Lung (tissue), 11 donors: ENCODE measurements at regions not wholly inside any gene's neighbourhood (a gene's known extent, or its start where the extent isn't known, plus 50 kb on each side); places are given as distances from the start of the nearest gene placed in this dataset.

Experiments used
- ATAC-seq: fragments of 200-7000 bp; cut with Tn5 transposase; one replicate; pipeline ENCODE4 v1.9.1; 2020; ENCODE audit warnings: moderate number of reproducible peaks; ENCODE audit not compliant: insufficient read depth, low FRiP score
- DNase-seq, 3 donors: peaks; one replicate each; pipeline ENCODE4 v3.0.0-alpha.2; 2013 to 2017
- H3K27ac ChIP-seq, 2 donors: one replicate each; pipeline ENCODE4 v1.5.1; 2013; ENCODE audit warnings: mild to moderate bottlenecking in 2 of 2, moderate library complexity in 2 of 2, control low read depth in 1 of 2, inconsistent platforms in 1 of 2, low read depth in 1 of 2, low read length in 1 of 2
- H3K27me3 ChIP-seq, 3 donors: one replicate each; pipeline ENCODE4 v1.5.1; 2013; ENCODE audit warnings: low read length in 2 of 3; ENCODE audit not compliant: control insufficient read depth in 3 of 3, insufficient read depth in 3 of 3
- H3K36me3 ChIP-seq, 4 donors: one replicate each; pipeline ENCODE4 v1.5.1; 2013; ENCODE audit warnings: low read length in 4 of 4, mild to moderate bottlenecking in 1 of 4, moderate library complexity in 1 of 4; ENCODE audit not compliant: control insufficient read depth in 4 of 4, insufficient read depth in 4 of 4
- H3K4me1 ChIP-seq, 5 donors: one replicate each; pipeline ENCODE4 v1.5.1; 2013; ENCODE audit warnings: low read length in 5 of 5, mild to moderate bottlenecking in 2 of 5, moderate library complexity in 1 of 5; ENCODE audit not compliant: control insufficient read depth in 5 of 5, insufficient read depth in 5 of 5
- H3K4me3 ChIP-seq: one replicate; pipeline ENCODE4 v1.5.1; 2013; ENCODE audit warnings: mild to moderate bottlenecking, control low read depth, moderate library complexity
- H3K9ac ChIP-seq, 2 donors: one replicate each; pipeline ENCODE4 v1.5.1; 2013; ENCODE audit warnings: low read length in 2 of 2, control low read depth in 1 of 2; ENCODE audit not compliant: insufficient read depth in 1 of 2
- H3K9me3 ChIP-seq, 4 donors: one replicate each; pipeline ENCODE4 v1.5.1; 2013; ENCODE audit warnings: low read length in 3 of 4, mild to moderate bottlenecking in 1 of 4, moderate library complexity in 1 of 4; ENCODE audit not compliant: control insufficient read depth in 4 of 4, insufficient read depth in 3 of 4
- WGBS, 2 donors: extraction: QIAGEN DNeasy Blood & Tissue Kit; methylation state at CpG; one replicate each; pipeline ENCODE4 v1.1.7; 2013; 5-methylcytosine and 5-hydroxymethylcytosine counted together
- TF ChIP-seq, protein P1 (sequence below): IDR thresholded peaks from 2 replicates; pipeline ENCODE4 v1.5.1; 2012; ENCODE audit warnings: mild to moderate bottlenecking; ENCODE audit errors: control extremely low read depth, extremely low read depth
- donor health status: control.
- donor health status: control.
- donor health status: Bipolar disorder and iron deficiency.
- donor health status: healthy.
- donor health status: DM: yes; HTN: yes; CAD: no.

GRCh38 chr12:68530965-68531364 lies 79.7 kb upstream of the RAP1B start:
- TF ChIP-seq, protein P1, sequence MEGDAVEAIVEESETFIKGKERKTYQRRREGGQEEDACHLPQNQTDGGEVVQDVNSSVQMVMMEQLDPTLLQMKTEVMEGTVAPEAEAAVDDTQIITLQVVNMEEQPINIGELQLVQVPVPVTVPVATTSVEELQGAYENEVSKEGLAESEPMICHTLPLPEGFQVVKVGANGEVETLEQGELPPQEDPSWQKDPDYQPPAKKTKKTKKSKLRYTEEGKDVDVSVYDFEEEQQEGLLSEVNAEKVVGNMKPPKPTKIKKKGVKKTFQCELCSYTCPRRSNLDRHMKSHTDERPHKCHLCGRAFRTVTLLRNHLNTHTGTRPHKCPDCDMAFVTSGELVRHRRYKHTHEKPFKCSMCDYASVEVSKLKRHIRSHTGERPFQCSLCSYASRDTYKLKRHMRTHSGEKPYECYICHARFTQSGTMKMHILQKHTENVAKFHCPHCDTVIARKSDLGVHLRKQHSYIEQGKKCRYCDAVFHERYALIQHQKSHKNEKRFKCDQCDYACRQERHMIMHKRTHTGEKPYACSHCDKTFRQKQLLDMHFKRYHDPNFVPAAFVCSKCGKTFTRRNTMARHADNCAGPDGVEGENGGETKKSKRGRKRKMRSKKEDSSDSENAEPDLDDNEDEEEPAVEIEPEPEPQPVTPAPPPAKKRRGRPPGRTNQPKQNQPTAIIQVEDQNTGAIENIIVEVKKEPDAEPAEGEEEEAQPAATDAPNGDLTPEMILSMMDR: no peak
- Histone ChIP-seq H3K27me3 (no peaks in the 10 kb centered on the region), H3K4me3 (no peak overlapping the region), H3K27ac (no peak overlapping the region), H3K4me1 (no peaks in the 10 kb centered on the region), H3K36me3 (no peaks in the 10 kb centered on the region), H3K9ac (no peak overlapping the region), H3K9me3 (no peaks in the 10 kb centered on the region)
- WGBS, 2 donors: 75 to 93% methylated on average over 1 of the region's 1 CpG
- DNase-seq (peak in 2 of 3 donors; percentile 9 to 10), ATAC-seq (no peak)

DNA sequence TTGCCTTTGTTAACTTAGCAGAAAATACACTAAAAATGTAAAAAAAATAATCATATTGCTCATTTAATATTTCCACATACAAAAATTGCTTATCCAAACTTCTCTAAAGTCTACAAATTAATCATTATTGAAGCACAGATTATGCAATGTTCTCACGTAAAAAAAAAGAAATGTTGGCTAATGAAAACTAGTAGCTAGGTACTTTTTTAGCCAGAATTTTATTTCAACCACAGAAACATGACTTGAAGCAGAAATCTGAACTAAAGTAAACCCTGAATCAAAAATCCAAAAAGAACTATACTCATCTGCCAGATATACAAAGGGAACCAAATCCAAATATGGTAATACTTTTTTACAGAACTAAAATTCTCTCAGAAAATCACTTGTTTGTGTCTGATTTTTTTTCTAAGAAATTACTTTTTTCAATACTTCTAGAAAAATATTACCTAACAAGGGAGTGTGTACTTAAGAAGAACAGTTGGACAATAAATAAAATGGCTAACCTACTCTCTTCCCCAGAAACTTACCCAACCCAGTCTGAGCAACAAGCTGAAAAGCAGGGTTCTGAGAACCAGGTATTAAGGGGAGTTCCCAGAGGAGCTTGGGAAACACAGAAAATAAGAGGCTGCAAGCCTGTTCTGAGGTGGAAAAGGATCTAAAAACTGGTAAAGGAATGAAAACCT lies 78.4 kb upstream of the RAP1B start:
- DNase-seq (no peak), ATAC-seq (no peak)
- Histone ChIP-seq H3K4me3 (no peak overlapping the region), H3K36me3 (no peaks in the 10 kb centered on the region), H3K27me3 (no peaks in the 10 kb centered on the region), H3K9me3 (no peaks in the 10 kb centered on the region), H3K9ac (no peak overlapping the region), H3K27ac (no peak overlapping the region), H3K4me1 (no peaks in the 10 kb centered on the region)
- TF ChIP-seq, protein P1: no peak
- WGBS, 2 donors: 26 to 33% methylated on average over 1 of the region's 1 CpG

DNA sequence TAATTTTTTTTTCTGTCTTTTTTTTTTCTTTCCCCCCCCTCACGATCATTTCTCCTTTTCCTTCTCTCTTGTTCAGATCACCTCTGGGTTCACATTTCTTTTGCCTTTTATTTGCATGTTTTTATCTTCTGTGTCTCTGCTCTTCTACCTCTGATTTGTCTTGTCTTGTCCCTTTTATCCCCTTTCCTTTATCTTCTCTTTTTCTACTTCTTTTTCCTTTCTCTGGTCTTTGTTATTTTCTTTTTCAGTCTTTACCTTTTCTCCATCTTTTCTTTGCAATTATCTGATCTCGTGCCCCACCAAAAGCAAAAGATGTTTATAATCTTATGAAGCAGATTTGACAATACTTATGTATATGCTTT lies 77.8 kb upstream of the RAP1B start:
- Histone ChIP-seq H3K9ac (no peak overlapping the region), H3K27me3 (no peaks in the 10 kb centered on the region), H3K9me3 (no peaks in the 10 kb centered on the region), H3K4me3 (no peak overlapping the region), H3K27ac (no peak overlapping the region), H3K36me3 (no peaks in the 10 kb centered on the region), H3K4me1 (no peaks in the 10 kb centered on the region)
- TF ChIP-seq, protein P1: no peak
- no peak for ATAC-seq
- no peak for DNase-seq
- whole genome bisulfite sequencing, 2 donors: 88 to 92% methylated on average over 2 of the region's 2 CpGs

- DNase-seq: no peak
- Histone ChIP-seq H3K9ac (no peak overlapping the region), H3K36me3 (no peaks in the 10 kb centered on the region), H3K9me3 (no peaks in the 10 kb centered on the region), H3K27me3 (no peaks in the 10 kb centered on the region), H3K4me3 (no peak overlapping the region), H3K4me1 (peaks cover 0 to 5% (median 4%) of the 10 kb centered on the region in 5 donors), H3K27ac (no peak overlapping the region)
- no peak for ATAC-seq
- WGBS, 2 donors: 97 to 99% methylated on average over 5 of the region's 5 CpGs
- TF ChIP-seq, protein P1: no peak
Measured at GRCh38 chr12:68534108-68534507, 76.6 kb upstream of the RAP1B start.
